ENCODE measurements at regions not wholly inside any gene's neighbourhood (a gene's known extent, or its start where the extent isn't known, plus 50 kb on each side); places are given as distances from the start of the nearest gene placed in this dataset.

DNA sequence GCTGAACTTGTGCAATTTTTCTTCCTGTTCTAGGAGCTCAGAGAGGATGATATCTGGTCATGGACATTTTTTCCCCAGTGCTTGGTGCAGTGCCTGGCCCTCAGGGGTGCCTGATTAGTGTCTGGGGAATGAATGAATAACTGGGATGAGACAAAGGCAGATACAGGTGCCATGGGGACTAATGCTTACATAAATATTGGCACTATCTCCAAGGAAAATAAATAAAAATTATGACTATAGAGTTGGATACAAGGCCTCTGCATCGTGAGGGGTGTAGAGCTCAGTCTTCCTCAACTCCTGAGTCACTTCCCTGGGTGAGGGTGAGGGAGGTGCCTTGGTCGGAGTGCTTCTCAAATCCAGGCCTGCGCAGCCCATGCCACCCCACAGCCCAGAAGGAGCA lies 188.6 kb downstream of the KCNA5 start:
- Histone ChIP-seq H3K9me3 (ENCODE audit: control insufficient read depth, insufficient read depth, low read depth, low read length) (no peaks in the 10 kb centered on the region), H3K4me3 (ENCODE audit: low read depth, low read length) (no peak overlapping the region), H3K36me3 (ENCODE audit: control insufficient read depth in 2 of 2, insufficient read depth in 1 of 2, low read length in 2 of 2) (no peaks in the 10 kb centered on the region), H3K27ac (ENCODE audit: extremely low read depth, low read depth, low read length) (no peak overlapping the region), H3K4me1 (ENCODE audit: control insufficient read depth, insufficient read depth, low read length) (no peaks in the 10 kb centered on the region)
- CTCF ChIA-PET = no interaction called here
- TF ChIP-seq ZNF555 (tag by site-specific recombination; conservative IDR thresholded peaks at IDR 0.05) (no peak), GFI1B (tag by site-specific recombination; IDR thresholded peaks at IDR 0.05) (no peak), ZSCAN30 (tag by site-specific recombination; IDR thresholded peaks at IDR 0.05) (no peak), ZNF19 (tag by site-specific recombination; IDR thresholded peaks at IDR 0.05; ENCODE audit: low read depth) (no peak), ZNF184 (tag by site-specific recombination; IDR thresholded peaks at IDR 0.05) (no peak), YY1 (tag by site-specific recombination; IDR thresholded peaks at IDR 0.05) (no peak), ZNF266 (tag by site-specific recombination; IDR thresholded peaks at IDR 0.05; ENCODE audit: low read depth) (no peak), ZNF335 (tag by site-specific recombination; conservative IDR thresholded peaks at IDR 0.05) (no peak), ZNF223 (tag by site-specific recombination; IDR thresholded peaks at IDR 0.05) (no peak), ZNF626 (tag by site-specific recombination; IDR thresholded peaks at IDR 0.05) (no peak), ZBTB44 (tag by site-specific recombination; IDR thresholded peaks at IDR 0.05) (no peak), ZNF274 (IDR thresholded peaks at IDR 0.05; ENCODE audit: low read length) (no peak), ZNF274 (tag by site-specific recombination; IDR thresholded peaks at IDR 0.05; ENCODE audit: borderline replicate concordance) (no peak), OSR2 (tag by site-specific recombination; IDR thresholded peaks at IDR 0.05) (no peak), GLIS1 (tag by site-specific recombination; IDR thresholded peaks at IDR 0.05) (no peak), ZNF449 (tag by site-specific recombination; IDR thresholded peaks at IDR 0.05) (no peak), PRDM2 (tag by site-specific recombination; IDR thresholded peaks at IDR 0.05; ENCODE audit: borderline replicate concordance) (no peak), ZNF398 (tag by site-specific recombination; IDR thresholded peaks at IDR 0.05) (no peak), ZNF140 (tag by site-specific recombination; IDR thresholded peaks at IDR 0.05) (no peak), ZNF791 (tag by site-specific recombination; IDR thresholded peaks at IDR 0.05) (no peak), ZNF146 (tag by site-specific recombination; IDR thresholded peaks at IDR 0.05) (no peak)
- POLR2A ChIA-PET = no interaction called here
